GM03348 (cell line): ENCODE measurements at regions not wholly inside any gene's neighbourhood (a gene's known extent, or its start where the extent isn't known, plus 50 kb on each side); places are given as distances from the start of the nearest gene placed in this dataset.

Source experiments
- DNase-seq: peaks from one replicate; pipeline ENCODE4 v3.0.0; 2012; ENCODE audit warnings: low spot score

- no peak for DNase-seq
These were observed 134.7 kb upstream of the SPDL1 start for GRCh38 chr5:169448826-169449225.

GRCh38 chr5:169445191-169445590, 138.4 kb upstream of the SPDL1 start:
- no peak for DNase-seq

- peak; percentile 13 for DNase-seq
These were observed 140.4 kb upstream of the SPDL1 start for GRCh38 chr5:169442913-169443784.

GRCh38 chr5:169442403-169442874, 141.1 kb upstream of the SPDL1 start:
- DNase-seq: peak; percentile 23

GRCh38 chr5:169440107-169440705, 139.3 kb upstream of the SLIT3 start:
- no peak for DNase-seq

GRCh38 chr5:169439362-169439761, 138.4 kb upstream of the SLIT3 start:
- no peak for DNase-seq

GRCh38 chr5:169435506-169436229, 134.7 kb upstream of the SLIT3 start:
- peak; percentile 39 for DNase-seq

- peak; percentile 64 for DNase-seq
These were observed 132.3 kb upstream of the SLIT3 start for GRCh38 chr5:169433221-169433651.

GRCh38 chr5:169431386-169431785, 130.4 kb upstream of the SLIT3 start:
- DNase-seq: no peak

- no peak for DNase-seq
These were observed 129.7 kb upstream of the SLIT3 start for GRCh38 chr5:169430671-169431070.

- no peak for DNase-seq
These were observed 128.1 kb upstream of the SLIT3 start for GRCh38 chr5:169429044-169429443.

- DNase-seq: no peak
These were observed 125.8 kb upstream of the SLIT3 start for GRCh38 chr5:169426784-169427183.

- no peak for DNase-seq
These were observed 123.9 kb upstream of the SLIT3 start for GRCh38 chr5:169424670-169425378.

GRCh38 chr5:169424279-169424655, 123.3 kb upstream of the SLIT3 start:
- DNase-seq: no peak

- no peak for DNase-seq
These were observed 122.8 kb upstream of the SLIT3 start for GRCh38 chr5:169423580-169424278.

GRCh38 chr5:169422087-169422486, 121.1 kb upstream of the SLIT3 start:
- no peak for DNase-seq

- no peak for DNase-seq
These were observed 120.7 kb upstream of the SLIT3 start for GRCh38 chr5:169421677-169422076.

- no peak for DNase-seq
These were observed 116.7 kb upstream of the SLIT3 start for GRCh38 chr5:169417676-169418075.

- DNase-seq: peak; percentile 93
These were observed 115.8 kb upstream of the SLIT3 start for GRCh38 chr5:169416583-169417196.

GRCh38 chr5:169415948-169416347, 115.0 kb upstream of the SLIT3 start:
- DNase-seq: no peak

GRCh38 chr5:169415371-169415770, 114.4 kb upstream of the SLIT3 start:
- peak; percentile 53 for DNase-seq
